Sciatic nerve (tissue), 2 donors: ENCODE measurements at regions not wholly inside any gene's neighbourhood (a gene's known extent, or its start where the extent isn't known, plus 50 kb on each side); places are given as distances from the start of the nearest gene placed in this dataset.

ENCODE experiments used
- ATAC-seq: fragments of 200-7000 bp; cut with Tn5 transposase; one replicate; pipeline ENCODE4 v1.9.1; 2020; ENCODE audit warnings: mild to moderate bottlenecking, moderate library complexity
- DNase-seq: peaks from one replicate; pipeline ENCODE4 v3.0.0-alpha.2; 2020; ENCODE audit warnings: low spot score
- intact Hi-C: fragments of 100-400 bp; cut with DNase I; formaldehyde crosslinking; loops from one replicate; pipeline ENCODE4 v1.14.2; 2022
- donor health status: DM: no; HTN: no; CAD: no.
- donor health status: DM: no; HTN: no; CAD: no.

DNA sequence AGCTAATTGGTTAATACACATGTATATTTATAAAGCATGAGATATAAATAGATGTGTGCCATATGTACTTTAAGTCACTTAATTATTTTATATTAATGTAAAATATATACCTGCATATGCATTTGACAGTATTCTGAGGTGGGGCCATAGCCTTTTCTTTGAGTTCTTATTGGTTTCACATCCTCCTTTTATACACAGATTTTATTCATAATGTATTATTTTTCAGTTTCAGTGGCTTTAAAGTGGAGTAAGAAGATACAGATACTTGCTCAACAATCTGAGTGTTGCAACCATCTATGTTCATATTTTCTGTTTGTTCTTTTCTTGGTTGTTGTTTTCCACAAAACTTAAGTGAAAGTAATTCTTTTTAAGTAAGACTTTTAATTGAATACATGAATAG, 436.5 kb downstream of the RND3 start:
- intact Hi-C loops = no loop called here
- ATAC-seq = no peak
- no peak for DNase-seq

DNA sequence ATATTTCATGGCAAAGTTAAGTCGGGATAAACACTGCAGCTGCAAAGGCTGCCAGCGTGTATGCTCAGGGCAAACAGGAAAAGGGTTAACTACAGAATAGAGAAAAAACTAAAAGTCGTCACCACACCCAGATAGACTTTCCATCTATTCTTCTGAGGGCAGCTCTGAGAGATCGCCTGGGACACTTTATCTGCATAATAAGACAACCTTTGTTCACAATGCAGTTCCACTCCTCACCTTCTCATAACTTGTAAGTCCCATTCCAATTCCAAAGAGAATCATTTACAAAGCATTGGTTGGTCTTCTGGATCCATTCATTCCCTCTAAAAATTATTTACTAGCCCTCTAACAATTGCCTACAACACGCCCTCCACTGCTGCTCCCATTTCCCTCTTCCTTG, 437.4 kb downstream of the RND3 start:
- DNase-seq (no peak), ATAC-seq (no peak)
- intact Hi-C loops = no loop called here

DNA sequence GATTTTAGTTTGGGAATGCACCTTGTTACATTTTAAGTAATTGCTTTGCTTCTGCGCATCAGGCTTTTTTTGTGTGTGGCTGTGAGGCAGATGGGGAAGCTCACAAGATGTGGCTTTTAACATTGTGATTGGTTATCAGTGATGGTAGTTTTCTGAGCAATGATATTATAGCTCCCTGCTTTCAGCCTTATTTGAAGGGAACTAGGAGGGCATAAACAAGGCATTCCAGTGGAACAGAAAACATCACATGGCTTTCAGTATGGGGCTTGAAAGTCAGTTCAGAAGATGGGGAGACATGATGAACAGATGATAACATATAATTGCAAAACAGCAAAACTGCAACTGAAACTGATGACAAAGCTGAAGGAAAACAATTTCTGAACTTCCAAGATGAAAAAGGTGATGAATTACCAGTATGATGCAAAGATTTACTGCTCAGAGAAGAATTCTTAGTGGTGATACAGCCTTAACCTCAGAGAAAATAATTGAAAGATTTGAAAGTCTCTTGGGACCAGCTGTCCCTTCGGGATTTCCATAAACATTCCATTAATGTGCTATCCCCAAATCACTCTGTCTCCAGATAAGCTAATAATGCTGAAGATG, 439.7 kb downstream of the RND3 start:
- intact Hi-C loops = no loop called here
- ATAC-seq = no peak
- DNase-seq = no peak

DNA sequence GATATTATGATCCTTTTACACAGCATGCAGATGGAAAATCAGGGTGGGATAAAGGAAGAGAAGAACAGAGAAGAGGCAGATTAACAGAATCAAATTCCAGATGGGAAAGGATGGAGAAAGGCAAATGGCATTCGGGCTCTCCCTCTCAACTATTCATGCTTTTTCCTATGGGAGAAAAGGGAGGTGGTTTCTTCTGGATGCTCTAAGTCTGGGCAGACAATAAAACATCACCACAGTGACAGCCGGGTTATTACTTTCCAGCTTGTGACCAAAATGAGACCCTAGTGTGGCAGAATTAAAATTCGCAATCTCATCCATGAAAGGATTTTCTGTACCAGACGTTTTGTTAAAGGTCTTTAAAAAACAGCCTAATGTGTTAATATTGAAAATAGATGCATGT, 440.7 kb downstream of the RND3 start:
- ATAC-seq (no peak), DNase-seq (no peak)
- intact Hi-C loops = no loop called here

DNA sequence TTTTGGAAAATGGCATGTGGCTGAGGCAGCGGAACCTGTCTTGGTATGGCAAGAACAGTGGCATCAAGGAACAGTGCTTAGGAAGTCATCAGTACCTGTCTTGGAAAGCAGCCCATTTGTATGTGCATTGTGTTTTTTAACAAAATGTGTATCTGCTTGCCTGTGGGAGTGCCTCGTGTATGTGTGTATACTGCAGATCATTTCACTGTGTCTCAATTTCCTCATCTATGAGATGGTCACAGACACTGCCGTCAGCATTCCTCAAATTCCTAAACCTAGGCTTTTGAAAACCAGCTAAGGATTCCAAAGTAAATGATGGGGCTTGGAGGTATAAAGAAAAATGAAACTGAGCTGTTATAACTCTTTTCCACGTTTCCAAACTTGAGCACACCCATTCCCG, 441.3 kb downstream of the RND3 start:
- ATAC-seq (peak; percentile 32), DNase-seq (no peak)
- intact Hi-C loops = no loop called here

DNA sequence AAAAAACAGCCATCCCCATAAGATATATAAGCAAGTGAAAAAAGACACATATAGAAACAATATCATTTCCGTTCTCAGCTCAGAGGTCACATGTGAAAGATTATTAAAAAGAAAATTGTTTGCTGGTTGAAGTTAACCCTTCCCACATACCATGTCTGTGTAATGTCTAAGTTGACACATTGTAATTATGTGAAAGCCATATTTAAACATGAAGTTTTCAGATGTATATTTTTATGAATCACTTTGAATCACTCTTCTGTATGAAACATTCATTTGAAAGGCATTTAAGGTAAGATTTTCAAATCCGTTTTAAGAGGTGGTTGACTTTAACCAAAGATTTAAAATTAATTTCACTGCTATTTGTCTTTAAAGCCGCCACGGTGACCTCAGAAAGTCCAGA, 441.9 kb downstream of the RND3 start:
- intact Hi-C loops = no loop called here
- DNase-seq = no peak
- no peak for ATAC-seq

DNA sequence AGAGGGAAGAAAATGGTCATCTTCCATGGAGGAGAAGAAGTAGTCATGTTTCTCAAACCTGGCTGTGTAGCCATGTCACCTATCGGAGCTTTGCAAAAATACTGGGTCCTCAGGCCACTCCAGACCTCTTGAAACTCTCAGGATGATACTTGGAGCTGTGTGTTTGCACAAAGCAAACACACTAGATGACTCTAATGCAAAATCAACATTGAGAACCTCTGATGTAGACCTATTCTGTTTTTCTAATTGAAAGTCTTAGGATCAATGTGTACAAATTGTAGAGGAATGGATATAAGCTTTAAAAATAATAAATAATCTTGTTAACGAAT, 444.3 kb downstream of the RND3 start:
- ATAC-seq (no peak), DNase-seq (no peak)
- intact Hi-C loops = no loop called here

DNA sequence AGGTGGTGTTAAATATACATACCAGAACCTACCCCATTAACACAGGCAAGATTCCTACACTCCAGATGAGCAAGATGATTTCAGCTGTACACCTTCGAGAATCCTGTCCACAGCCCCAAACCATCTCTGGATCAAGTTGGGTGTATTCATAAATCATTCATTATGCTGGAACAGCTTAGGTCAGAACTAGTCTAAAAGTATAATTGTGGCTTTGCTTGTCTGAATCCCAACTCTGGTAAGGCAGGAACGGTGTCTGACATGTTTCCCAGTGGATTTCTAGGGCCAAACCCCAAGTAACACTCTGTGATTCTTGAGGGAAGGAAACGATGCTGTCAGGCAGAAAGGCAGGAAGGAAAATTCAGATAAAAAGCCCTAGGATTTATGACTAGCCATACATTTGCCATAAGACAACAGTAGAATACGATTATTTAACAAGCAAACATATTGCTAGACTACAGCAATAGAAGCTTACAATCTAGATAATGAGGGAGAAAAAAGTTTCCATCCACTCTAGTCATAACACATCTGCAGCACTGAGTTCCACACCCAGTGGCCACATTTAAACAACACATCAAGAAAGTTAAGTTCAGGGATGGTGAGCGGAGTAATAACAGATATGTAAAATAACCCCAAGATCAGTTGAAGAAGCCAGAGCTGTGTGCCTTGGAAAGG, 444.8 kb downstream of the RND3 start:
- DNase-seq = no peak

DNA sequence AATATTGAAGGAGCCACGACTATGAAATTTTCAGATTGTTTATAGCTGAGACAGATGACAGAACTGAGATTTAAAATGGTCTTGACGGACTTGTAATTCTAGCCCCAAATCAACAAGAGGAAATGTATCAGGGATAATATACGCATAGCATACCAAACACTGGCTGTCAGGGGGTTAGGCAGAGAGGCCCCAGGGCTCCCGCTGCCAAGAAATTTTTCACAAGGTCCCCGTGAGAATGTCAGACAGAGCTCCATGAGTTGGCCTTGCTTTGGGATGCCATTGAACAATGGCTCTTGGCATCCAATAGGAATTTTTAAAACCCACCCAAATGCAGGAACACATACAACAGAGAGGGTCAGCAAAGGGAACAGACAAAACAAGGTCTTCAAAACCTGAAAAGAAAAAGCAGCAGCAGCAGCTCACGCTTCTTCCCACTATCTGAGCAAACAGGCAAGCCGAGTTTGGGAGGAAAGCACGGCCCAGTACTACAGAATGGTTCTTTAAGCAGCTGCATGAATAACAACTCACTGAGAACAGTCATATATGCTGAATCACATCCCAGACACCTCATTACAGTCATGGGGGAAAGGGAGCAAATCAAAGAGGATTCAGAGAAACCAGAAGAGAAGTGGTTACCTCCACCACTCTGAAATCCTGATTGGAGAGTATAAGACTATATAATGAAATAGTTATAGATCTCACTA, 445.6 kb downstream of the RND3 start:
- intact Hi-C loops = no loop called here
- ATAC-seq (no peak), DNase-seq (no peak)

More for the DNA sequence above, 444.8 kb downstream of the RND3 start:
- intact Hi-C loops = no loop called here
- ATAC-seq = no peak

DNA sequence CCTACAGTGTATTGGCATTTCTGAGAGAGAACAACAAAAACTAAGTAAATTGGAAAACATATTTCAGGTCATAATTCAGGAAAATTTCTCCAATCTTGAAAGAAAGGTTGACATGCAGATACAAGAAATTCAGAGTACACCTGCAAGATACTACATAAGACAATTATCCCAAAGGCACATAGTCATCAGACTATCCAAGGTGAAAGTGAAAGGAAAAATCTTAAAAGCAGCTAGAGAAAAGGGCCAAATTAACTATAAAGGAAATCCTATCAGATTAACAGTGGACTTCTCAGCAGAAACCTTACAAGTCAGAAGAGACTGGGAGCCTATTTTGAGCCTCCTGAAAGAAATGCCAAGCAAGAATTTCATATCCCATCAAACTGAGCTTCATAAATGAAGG, 449.0 kb upstream of the MMADHC start:
- ATAC-seq (no peak), DNase-seq (no peak)
- intact Hi-C loops = no loop called here

DNA sequence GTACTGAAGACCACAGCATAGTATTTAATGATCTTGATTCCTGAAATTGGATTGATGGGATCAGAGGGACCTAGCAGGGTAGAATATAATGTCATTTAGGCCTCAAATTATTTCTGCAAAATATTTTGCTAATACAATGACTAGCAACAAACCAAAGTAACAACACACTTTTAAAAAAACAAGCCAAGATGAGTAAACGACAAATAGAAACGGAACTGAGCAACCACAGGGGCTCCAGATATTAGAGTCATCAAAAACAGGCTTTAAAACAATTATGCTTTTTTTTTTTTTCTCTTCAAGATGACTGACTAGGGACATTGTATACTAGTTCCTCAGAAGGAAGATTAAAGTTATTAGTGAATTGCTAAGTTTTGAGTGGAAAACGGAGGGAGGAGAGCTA, 447.1 kb upstream of the MMADHC start:
- ATAC-seq (no peak), DNase-seq (no peak)
- intact Hi-C loops = no loop called here

DNA sequence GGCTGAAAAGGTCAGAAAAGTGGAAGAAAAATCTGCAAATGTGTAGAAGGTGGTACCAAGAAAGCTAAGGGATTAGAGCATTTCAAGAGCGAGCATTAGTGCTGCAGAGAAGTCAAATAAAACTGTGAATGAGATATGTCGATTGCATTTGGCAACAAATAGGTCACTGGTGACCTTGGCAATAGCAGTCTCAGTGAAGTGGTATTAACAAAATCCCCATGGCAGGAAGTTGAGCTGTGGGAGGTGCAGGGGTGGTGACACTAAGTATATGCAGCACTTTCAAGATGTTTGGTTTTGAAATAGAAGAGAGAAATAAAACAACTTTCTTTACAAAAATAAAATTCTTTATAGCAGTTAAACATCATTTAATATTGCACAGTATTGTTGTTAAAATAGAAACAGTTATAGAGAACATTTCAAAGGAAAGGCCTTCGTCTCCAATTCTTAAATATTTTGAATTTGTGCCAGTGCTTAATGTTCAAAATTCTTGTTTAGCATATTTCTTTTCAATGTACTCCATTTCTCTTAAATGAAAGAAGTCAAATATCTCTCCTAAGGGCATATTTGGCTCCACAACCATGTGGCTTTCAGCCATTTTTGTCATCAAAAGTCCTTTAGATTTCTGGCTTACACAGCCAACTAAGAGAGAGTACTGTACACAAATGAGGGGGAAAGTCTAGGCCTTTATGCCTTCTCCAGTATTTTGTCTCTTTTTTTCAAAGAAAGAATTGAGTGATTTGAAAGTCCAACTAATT, 443.0 kb upstream of the MMADHC start:
- DNase-seq (no peak), ATAC-seq (no peak)
- intact Hi-C loops = no loop called here

DNA sequence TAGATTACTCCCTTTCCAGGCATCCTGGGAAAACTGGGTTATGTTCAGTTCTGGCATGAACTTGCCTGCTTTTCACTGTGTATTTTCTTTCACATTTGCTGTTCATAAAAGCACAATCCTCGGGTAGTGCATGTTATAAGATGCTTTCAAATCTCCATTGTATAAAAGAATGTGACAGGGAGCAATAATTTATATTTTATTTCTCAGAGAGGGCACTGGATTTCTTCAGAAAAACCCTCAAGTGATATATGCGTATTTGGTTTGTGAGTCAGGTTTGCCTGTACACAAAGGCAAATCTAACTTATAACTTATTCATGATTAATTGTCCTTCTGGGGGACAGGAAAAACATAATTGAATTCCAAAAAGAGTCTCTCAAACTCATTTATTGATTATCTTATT, 440.7 kb upstream of the MMADHC start:
- DNase-seq (no peak), ATAC-seq (no peak)
- intact Hi-C loops = no loop called here

DNA sequence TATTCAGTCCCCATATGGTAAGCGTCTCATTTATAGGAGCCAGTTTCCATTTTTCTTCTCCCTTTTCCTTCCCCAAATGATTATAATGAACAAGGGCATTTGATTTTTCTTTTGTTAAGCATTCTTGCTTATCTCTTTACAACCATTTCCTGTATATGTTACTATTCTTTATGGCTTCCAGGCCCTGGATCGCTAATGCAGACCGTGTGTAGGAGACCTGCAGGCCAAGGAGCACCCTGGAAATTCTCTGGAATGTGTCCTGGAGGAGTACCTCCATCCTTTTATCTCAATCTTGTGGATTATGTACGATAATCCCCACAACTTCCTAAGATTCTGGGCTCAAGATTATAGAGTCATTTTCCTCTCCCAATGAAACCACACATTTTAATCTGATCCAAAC, 439.6 kb upstream of the MMADHC start:
- no peak for DNase-seq
- ATAC-seq = no peak
- intact Hi-C loops = no loop called here

DNA sequence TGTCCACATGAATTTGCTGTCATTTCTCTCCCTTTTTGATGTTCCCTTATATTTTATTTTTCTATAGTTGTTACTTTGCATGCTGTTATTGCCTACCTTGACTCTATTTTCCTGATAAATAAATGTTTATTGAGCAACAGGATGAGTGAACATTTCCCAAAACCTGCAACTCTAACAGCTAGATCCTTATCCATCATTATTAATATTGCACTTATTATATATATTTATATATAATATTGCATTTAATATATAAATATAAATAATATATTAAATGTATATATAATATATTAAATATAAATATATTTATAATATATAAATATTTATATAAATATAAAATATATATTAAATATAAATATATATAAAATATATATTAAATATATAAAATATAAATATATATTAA, 436.1 kb upstream of the MMADHC start:
- intact Hi-C loops = no loop called here
- DNase-seq = no peak
- no peak for ATAC-seq

DNA sequence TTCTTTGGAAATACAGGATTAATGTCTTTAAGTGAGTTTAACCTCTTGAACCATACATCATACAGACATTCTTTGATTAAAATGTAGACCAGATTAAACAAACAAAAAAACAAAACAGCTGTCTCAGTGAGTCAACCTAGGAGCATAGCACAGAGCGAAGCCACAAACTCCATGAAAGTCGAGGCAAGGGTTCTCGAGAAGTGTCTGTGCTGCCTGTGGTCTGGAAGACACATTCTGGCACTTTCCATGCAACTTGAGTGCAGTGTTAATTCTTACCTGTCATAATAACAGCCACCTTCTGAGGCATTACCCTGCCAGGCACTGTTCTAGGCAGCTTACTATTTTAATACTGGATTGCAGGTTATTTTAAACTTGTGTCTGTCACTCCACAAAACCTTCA, 435.5 kb upstream of the MMADHC start:
- DNase-seq (no peak), ATAC-seq (peak; percentile 26)
- intact Hi-C loops = no loop called here

DNA sequence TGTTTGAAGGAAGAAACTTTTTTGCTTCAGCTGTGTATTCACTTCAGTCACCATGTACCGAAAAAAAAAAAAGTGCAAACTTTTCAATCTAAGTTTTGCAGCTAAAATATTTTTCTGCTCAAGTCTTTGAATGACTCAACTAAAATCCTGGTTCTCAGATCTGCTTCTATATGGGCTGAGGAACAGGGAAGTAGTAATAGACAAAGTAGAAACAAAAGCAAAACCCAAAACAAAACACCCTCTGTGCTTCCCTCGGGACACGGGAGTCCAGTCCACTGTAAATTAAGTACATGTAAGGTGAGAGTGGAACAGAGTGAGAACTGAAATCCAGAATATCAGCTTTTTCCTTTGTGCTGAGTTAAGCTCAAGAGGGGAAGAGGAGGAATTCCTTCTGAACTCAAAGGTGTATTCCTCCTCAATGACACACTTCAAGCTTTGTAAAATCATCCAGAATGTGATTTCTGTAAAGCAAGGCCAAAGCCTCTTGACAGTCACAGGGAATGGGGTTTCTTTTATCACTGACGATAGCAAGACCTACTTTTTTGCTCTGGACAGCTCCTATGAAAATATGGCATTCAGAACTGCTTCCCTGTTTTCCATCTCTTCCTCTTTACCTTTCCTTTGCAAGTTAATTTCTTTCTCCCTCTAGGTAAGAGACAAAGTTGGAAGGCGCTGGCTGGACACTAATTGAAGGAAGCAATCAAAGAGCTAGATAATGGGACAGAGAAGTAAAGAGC, 433.5 kb upstream of the MMADHC start:
- intact Hi-C loops = no loop called here
- ATAC-seq (no peak), DNase-seq (no peak)

DNA sequence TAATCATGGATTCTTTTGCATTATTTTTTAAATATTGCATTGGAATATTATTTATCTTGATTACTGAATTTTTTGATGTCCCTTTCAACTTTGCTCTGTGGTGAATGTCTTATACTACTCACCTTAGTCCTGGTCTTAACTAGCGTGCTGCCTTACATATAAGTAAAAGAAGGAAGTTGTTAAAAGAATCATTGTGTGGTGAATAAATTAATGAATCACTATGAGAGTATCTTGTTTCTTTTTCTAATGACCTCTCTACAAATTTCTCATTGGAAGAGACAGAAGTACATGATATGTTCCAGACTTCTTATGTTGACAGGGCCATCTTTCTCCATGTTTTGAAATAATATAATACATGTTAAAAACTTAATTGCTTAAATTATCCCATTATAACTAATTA, 432.6 kb upstream of the MMADHC start:
- DNase-seq (no peak), ATAC-seq (no peak)
- intact Hi-C loops = no loop called here

DNA sequence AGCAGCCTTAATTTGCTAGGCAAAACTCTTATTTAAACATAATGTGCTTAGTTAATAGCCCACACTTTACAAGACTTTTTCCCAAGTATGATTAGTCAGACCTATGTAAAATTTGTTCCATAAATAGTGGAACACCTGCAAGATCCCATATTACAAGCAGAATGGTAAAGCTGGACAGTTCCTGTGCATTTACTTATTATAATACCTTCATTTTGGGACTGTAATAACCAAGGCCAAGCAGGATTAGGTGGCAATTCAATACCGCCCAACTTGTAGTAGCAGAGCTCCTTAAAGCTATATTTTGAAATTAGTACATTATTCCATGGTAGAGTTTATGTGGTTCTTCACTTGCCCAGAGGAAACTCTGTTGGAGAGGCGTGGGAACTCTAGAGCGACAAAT, 431.5 kb upstream of the MMADHC start:
- DNase-seq (no peak), ATAC-seq (no peak)
- intact Hi-C loops = no loop called here

DNA sequence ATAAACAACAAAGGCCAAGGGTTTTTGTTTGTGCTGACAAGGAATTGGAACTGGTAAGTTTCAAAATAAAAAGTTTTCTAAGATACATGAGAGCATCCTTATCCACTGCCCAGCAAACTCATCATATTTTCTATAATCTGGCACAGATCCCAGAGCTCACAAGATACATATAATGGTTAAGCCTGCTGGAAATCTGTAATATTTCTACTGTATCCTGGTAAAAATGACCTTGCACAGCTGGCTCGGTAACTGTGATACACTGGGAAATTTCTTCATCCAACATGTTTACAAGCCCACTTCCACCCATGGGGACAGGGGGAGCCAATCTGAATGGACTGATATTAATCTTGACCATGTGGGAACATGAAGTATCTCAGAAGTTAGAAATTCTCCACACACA, 425.4 kb upstream of the MMADHC start:
- ATAC-seq (peak; percentile 90), DNase-seq (no peak)
- intact Hi-C loops = no loop called here
